Upper lobe of left lung (tissue), 4 donors: ENCODE measurements at regions not wholly inside any gene's neighbourhood (a gene's known extent, or its start where the extent isn't known, plus 50 kb on each side); places are given as distances from the start of the nearest gene placed in this dataset.

ENCODE experiments used
- CTCF ChIP-seq, 6 experiments: fragments of 450-650 bp in 4 of 6; fragments of 200-600 bp in 2 of 6; sonication (generic) in 2 of 6; IDR thresholded peaks; one replicate each; pipeline ENCODE4 v1.5.1; 2016 to 2019; ENCODE audit warnings: antibody characterized with exemption in 6 of 6
- EP300 ChIP-seq, 4 donors: sonication (generic); formaldehyde crosslinking; IDR thresholded peaks; one replicate each; pipeline ENCODE4 v1.5.1; 2017; ENCODE audit warnings: antibody characterized with exemption in 4 of 4, control low read depth in 2 of 4
- POLR2AphosphoS5 ChIP-seq, 2 donors: sonication (generic); formaldehyde crosslinking; IDR thresholded peaks; one replicate each; pipeline ENCODE4 v1.5.1; 2017; ENCODE audit warnings: antibody characterized with exemption in 2 of 2

- TF ChIP-seq CTCF (IDR thresholded peaks at IDR 0.05) (no peak), POLR2AphosphoS5 (IDR thresholded peaks at IDR 0.05) (no peak), EP300 (IDR thresholded peaks at IDR 0.05) (no peak)
These were observed 972.1 kb downstream of the JRKL start for GRCh38 chr11:97361812-97362378.
